DND-41 (cell line): ENCODE measurements at regions not wholly inside any gene's neighbourhood (a gene's known extent, or its start where the extent isn't known, plus 50 kb on each side); places are given as distances from the start of the nearest gene placed in this dataset.

Source experiments
- ATAC-seq: fragments of 200-7000 bp; cut with Tn5 transposase; 3 replicates; pipeline ENCODE4 v1.9.1; 2021; ENCODE audit warnings: low read depth; ENCODE audit not compliant: insufficient read depth
- DNase-seq: peaks from one replicate; pipeline ENCODE4 v3.0.0-alpha.2; 2020
- H2AFZ ChIP-seq: 2 replicates; pipeline ENCODE4 v1.6.0; 2012; ENCODE audit warnings: low read depth, low read length
- H3K27ac ChIP-seq: 2 replicates; pipeline ENCODE4 v1.5.1; 2012; ENCODE audit warnings: low read length, inconsistent platforms
- H3K27me3 ChIP-seq: fragments of 200-600 bp; sonication (generic); 2 replicates; pipeline ENCODE4 v1.6.0; 2012; ENCODE audit warnings: low read length, mild to moderate bottlenecking, inconsistent platforms; ENCODE audit not compliant: insufficient read depth, poor library complexity
- H3K36me3 ChIP-seq: 2 replicates; pipeline ENCODE4 v1.5.1; 2012; ENCODE audit warnings: low read length, inconsistent platforms; ENCODE audit not compliant: insufficient read depth
- H3K4me1 ChIP-seq: 2 replicates; pipeline ENCODE4 v1.5.1; 2012; ENCODE audit warnings: mild to moderate bottlenecking, low read length; ENCODE audit not compliant: insufficient read depth
- H3K4me2 ChIP-seq: 2 replicates; pipeline ENCODE4 v1.6.0; 2012; ENCODE audit warnings: mild to moderate bottlenecking, moderate library complexity, low read length, inconsistent platforms; ENCODE audit not compliant: insufficient read depth
- H3K4me3 ChIP-seq, 2 experiments: fragments of 200-600 bp in 1 of 2; shearing (Covaris generic) in 1 of 2; 2 replicates each; pipeline ENCODE4 v1.5.1; 2012 to 2016; ENCODE audit warnings: inconsistent platforms in 2 of 2, low read length in 2 of 2, mild to moderate bottlenecking in 2 of 2, low read depth in 1 of 2, moderate library complexity in 1 of 2
- H3K79me2 ChIP-seq: 2 replicates; pipeline ENCODE4 v1.6.0; 2012; ENCODE audit warnings: low read length, inconsistent platforms; ENCODE audit not compliant: insufficient read depth
- H3K9ac ChIP-seq: 2 replicates; pipeline ENCODE4 v1.6.0; 2012; ENCODE audit warnings: low read depth, mild to moderate bottlenecking, inconsistent platforms, low read length, moderate library complexity
- H3K9me3 ChIP-seq: 2 replicates; pipeline ENCODE4 v1.5.1; 2012; ENCODE audit warnings: low read length, moderate library complexity, mild to moderate bottlenecking, inconsistent platforms; ENCODE audit not compliant: insufficient read depth, severe bottlenecking
- H4K20me1 ChIP-seq: 2 replicates; pipeline ENCODE4 v1.6.0; 2012; ENCODE audit warnings: low read length; ENCODE audit not compliant: insufficient read depth
- EZH2 ChIP-seq: IDR thresholded peaks from 3 replicates; pipeline ENCODE4 v1.6.1; 2012; ENCODE audit warnings: borderline replicate concordance, low read depth, mild to moderate bottlenecking, moderate library complexity, low read length, inconsistent platforms; ENCODE audit not compliant: severe bottlenecking
- TF ChIP-seq, protein P1 (sequence below): IDR thresholded peaks from 2 replicates; pipeline ENCODE4 v1.5.1; 2012; ENCODE audit warnings: borderline replicate concordance, low read length, moderate library complexity, mild to moderate bottlenecking; ENCODE audit not compliant: poor library complexity, severe bottlenecking; ENCODE audit errors: extremely low read depth

DNA sequence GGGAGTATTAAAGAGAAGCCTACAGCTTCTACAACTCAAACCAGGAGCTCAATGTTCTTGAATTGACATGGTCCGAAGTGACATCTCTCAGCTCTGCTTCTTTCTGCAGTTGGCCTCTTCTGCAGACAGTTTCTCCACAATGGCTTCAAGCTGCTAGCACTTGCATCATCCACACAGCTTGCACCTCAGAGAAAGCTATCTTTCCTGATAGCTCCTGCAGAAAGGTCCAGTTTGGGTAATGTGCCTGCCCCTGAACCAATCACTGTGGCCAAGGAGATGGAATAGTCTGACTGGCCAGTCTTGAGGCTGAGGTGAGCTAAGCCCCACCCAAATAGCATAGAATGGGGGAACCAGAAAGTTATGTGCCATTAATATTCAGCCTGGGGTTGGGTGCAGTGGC is 95.8 kb upstream of the ABCA1 start:
- Histone ChIP-seq H3K4me1 (no peaks in the 10 kb centered on the region), H4K20me1 (no peaks in the 10 kb centered on the region), H3K4me3 (no peak overlapping the region), H3K9ac (no peak overlapping the region), H3K27ac (no peak overlapping the region), H2AFZ (no peak overlapping the region), H3K9me3 (no peaks in the 10 kb centered on the region), H3K36me3 (no peaks in the 10 kb centered on the region), H3K27me3 (no peaks in the 10 kb centered on the region), H3K79me2 (no peaks in the 10 kb centered on the region), H3K4me2 (no peak overlapping the region)
- ATAC-seq (no peak), DNase-seq (no peak)
- TF ChIP-seq EZH2: no peak
- TF ChIP-seq, protein P1, sequence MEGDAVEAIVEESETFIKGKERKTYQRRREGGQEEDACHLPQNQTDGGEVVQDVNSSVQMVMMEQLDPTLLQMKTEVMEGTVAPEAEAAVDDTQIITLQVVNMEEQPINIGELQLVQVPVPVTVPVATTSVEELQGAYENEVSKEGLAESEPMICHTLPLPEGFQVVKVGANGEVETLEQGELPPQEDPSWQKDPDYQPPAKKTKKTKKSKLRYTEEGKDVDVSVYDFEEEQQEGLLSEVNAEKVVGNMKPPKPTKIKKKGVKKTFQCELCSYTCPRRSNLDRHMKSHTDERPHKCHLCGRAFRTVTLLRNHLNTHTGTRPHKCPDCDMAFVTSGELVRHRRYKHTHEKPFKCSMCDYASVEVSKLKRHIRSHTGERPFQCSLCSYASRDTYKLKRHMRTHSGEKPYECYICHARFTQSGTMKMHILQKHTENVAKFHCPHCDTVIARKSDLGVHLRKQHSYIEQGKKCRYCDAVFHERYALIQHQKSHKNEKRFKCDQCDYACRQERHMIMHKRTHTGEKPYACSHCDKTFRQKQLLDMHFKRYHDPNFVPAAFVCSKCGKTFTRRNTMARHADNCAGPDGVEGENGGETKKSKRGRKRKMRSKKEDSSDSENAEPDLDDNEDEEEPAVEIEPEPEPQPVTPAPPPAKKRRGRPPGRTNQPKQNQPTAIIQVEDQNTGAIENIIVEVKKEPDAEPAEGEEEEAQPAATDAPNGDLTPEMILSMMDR: no peak

DNA sequence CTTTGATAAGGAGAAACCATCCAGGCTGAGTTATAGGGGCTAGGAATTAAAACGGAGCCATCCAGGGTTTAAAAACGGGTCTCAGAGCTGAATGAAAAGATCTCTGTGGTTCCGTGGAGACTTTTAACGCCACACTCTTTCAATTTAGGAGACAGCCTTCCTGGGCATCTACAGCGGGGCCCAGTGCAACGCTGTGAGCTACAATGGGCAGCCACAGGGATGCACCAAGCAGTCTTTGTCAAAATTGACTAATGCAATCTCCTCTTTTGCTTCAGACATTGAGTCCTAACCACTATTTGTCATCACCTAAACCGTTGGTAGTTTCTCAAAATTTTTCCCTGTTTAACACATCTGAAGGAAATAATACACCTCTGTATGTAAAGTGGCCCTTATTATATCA is 96.6 kb upstream of the ABCA1 start:
- Histone ChIP-seq H3K79me2 (no peaks in the 10 kb centered on the region), H3K9ac (no peak overlapping the region), H3K4me3 (no peak overlapping the region), H3K4me2 (no peak overlapping the region), H3K9me3 (no peaks in the 10 kb centered on the region), H3K4me1 (no peaks in the 10 kb centered on the region), H3K27me3 (no peaks in the 10 kb centered on the region), H2AFZ (no peak overlapping the region), H4K20me1 (no peaks in the 10 kb centered on the region), H3K27ac (no peak overlapping the region), H3K36me3 (no peaks in the 10 kb centered on the region)
- no peak for DNase-seq
- TF ChIP-seq, protein P1: no peak
- TF ChIP-seq EZH2: no peak
- ATAC-seq: no peak

DNA sequence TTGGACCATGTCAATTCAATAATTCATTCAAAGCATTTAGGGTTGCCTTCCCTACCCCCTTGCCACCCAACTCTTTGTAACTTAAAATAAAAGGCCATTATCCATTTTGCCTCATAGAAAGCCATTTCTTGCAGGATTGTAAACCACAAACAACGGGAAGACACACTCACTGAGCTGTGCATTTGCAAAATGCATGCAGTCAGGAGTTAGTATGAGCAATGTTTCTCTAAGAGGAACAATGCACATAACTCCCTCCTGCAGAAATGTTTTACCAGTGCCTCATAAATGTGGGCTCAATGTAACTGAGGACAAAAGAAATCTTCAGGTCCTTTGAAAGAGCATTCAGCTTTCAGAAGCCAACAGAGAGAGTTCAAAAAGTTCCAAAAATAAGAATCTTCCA is 98.5 kb upstream of the ABCA1 start:
- no peak for ATAC-seq
- Histone ChIP-seq H3K4me2 (no peak overlapping the region), H4K20me1 (no peaks in the 10 kb centered on the region), H3K27ac (no peak overlapping the region), H3K9ac (no peak overlapping the region), H2AFZ (no peak overlapping the region), H3K9me3 (no peaks in the 10 kb centered on the region), H3K4me1 (no peaks in the 10 kb centered on the region), H3K4me3 (no peak overlapping the region), H3K36me3 (no peaks in the 10 kb centered on the region), H3K79me2 (no peaks in the 10 kb centered on the region), H3K27me3 (no peaks in the 10 kb centered on the region)
- DNase-seq: no peak
- TF ChIP-seq, protein P1: no peak
- no peak for TF ChIP-seq EZH2

DNA sequence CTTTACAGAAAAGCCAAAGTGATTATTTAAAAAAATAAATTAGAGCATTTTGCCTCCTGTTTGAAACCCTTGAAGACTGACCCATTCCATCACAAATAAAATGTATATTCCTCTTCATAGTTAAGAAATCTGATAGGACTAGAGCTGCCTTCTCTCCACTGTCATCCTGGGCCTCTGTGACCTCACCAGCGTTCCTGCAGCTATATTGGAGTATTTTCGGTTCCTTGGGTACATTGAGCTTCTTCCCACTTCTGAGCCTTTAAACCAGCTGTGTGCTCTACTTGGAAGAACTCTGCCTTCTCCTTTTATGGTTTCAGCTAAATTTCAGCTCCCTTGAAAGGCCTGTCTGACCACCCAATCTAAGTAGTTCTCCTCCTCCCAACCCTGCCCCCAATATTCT is 99.1 kb upstream of the ABCA1 start:
- no peak overlapping the region for H2AFZ ChIP-seq
- no peak for ATAC-seq

More for the DNA sequence above, 99.1 kb upstream of the ABCA1 start:
- no peak for DNase-seq
- no peak overlapping the region for H3K4me2 ChIP-seq
- no peaks in the 10 kb centered on the region for H3K9me3 ChIP-seq
- no peak overlapping the region for H3K27ac ChIP-seq
- H3K79me2 ChIP-seq: no peaks in the 10 kb centered on the region
- no peaks in the 10 kb centered on the region for H4K20me1 ChIP-seq
- no peaks in the 10 kb centered on the region for H3K27me3 ChIP-seq
- no peaks in the 10 kb centered on the region for H3K36me3 ChIP-seq
- TF ChIP-seq, protein P1: no peak
- TF ChIP-seq EZH2: no peak
- no peak overlapping the region for H3K4me3 ChIP-seq
- no peak overlapping the region for H3K9ac ChIP-seq
- H3K4me1 ChIP-seq: no peaks in the 10 kb centered on the region
